ENCODE measurements at regions not wholly inside any gene's neighbourhood (a gene's known extent, or its start where the extent isn't known, plus 50 kb on each side); places are given as distances from the start of the nearest gene placed in this dataset.

- H3K27ac ChIP-seq (ENCODE audit: extremely low read depth, low read depth, low read length), result no peak overlapping the region
- H3K4me3 ChIP-seq (ENCODE audit: low read depth, low read length), result no peak overlapping the region
- ChIA-PET POLR2A (no interaction called here), CTCF (no interaction called here)
- H3K4me1 ChIP-seq (ENCODE audit: control insufficient read depth, insufficient read depth, low read length), result no peaks in the 10 kb centered on the region
- H3K36me3 ChIP-seq (ENCODE audit: control insufficient read depth in 2 of 2, insufficient read depth in 1 of 2, low read length in 2 of 2), result no peaks in the 10 kb centered on the region
- H3K9me3 ChIP-seq (ENCODE audit: control insufficient read depth, insufficient read depth, low read depth, low read length), result no peaks in the 10 kb centered on the region
- no peak for TF ChIP-seq ZNF792 (tag by site-specific recombination; IDR thresholded peaks at IDR 0.05)
- TF ChIP-seq ZNF621 (tag by site-specific recombination; IDR thresholded peaks at IDR 0.05), result no peak
Measured at GRCh38 chr2:139742216-139743172, 962.3 kb upstream of the NXPH2 start.

GRCh38 chr2:139737659-139738058 is 957.5 kb upstream of the NXPH2 start:
- Histone ChIP-seq H3K4me3 (ENCODE audit: low read depth, low read length) (no peak overlapping the region), H3K27ac (ENCODE audit: extremely low read depth, low read depth, low read length) (no peak overlapping the region), H3K4me1 (ENCODE audit: control insufficient read depth, insufficient read depth, low read length) (no peaks in the 10 kb centered on the region), H3K36me3 (ENCODE audit: control insufficient read depth in 2 of 2, insufficient read depth in 1 of 2, low read length in 2 of 2) (no peaks in the 10 kb centered on the region), H3K9me3 (ENCODE audit: control insufficient read depth, insufficient read depth, low read depth, low read length) (no peaks in the 10 kb centered on the region)
- CTCF ChIA-PET, result interaction anchor here (0.6 kb wide), 1 partner anchor 249 kb away, joined by 5 read pairs; no protein-coding TSS in a partner anchor
- POLR2A ChIA-PET, result no interaction called here
- TF ChIP-seq OVOL3 (tag by site-specific recombination; IDR thresholded peaks at IDR 0.05) (no peak), ZNF843 (tag by site-specific recombination; IDR thresholded peaks at IDR 0.05) (no peak), ZNF626 (tag by site-specific recombination; IDR thresholded peaks at IDR 0.05) (no peak), HOXA7 (CRISPR knock-in tag; IDR thresholded peaks at IDR 0.05; ENCODE audit: borderline replicate concordance) (no peak), ZNF302 (tag by site-specific recombination; IDR thresholded peaks at IDR 0.05; ENCODE audit: low read depth) (no peak), ZIC2 (tag by site-specific recombination; IDR thresholded peaks at IDR 0.05) (no peak)

- Histone ChIP-seq H3K4me3 (ENCODE audit: low read depth, low read length) (no peak overlapping the region), H3K4me1 (ENCODE audit: control insufficient read depth, insufficient read depth, low read length) (no peaks in the 10 kb centered on the region), H3K9me3 (ENCODE audit: control insufficient read depth, insufficient read depth, low read depth, low read length) (no peaks in the 10 kb centered on the region), H3K36me3 (ENCODE audit: control insufficient read depth in 2 of 2, insufficient read depth in 1 of 2, low read length in 2 of 2) (no peaks in the 10 kb centered on the region), H3K27ac (ENCODE audit: extremely low read depth, low read depth, low read length) (no peak overlapping the region)
- no peak for TF ChIP-seq ZNF112 (tag by site-specific recombination; IDR thresholded peaks at IDR 0.05)
- no peak for TF ChIP-seq PRDM2 (tag by site-specific recombination; IDR thresholded peaks at IDR 0.05; ENCODE audit: borderline replicate concordance)
- no peak for TF ChIP-seq ZNF707 (tag by site-specific recombination; IDR thresholded peaks at IDR 0.05)
- TF ChIP-seq ZNF658 (tag by site-specific recombination; IDR thresholded peaks at IDR 0.05), result no peak
- no peak for TF ChIP-seq ZNF639 (tag by site-specific recombination; IDR thresholded peaks at IDR 0.05)
- TF ChIP-seq ZNF48 (tag by site-specific recombination; IDR thresholded peaks at IDR 0.05), result no peak
- no peak for TF ChIP-seq ZNF394 (tag by site-specific recombination; IDR thresholded peaks at IDR 0.05; ENCODE audit: borderline replicate concordance)
- TF ChIP-seq OSR2 (tag by site-specific recombination; IDR thresholded peaks at IDR 0.05), result no peak
- POLR2A ChIA-PET, result no interaction called here
- CTCF ChIA-PET, result interaction anchor here (0.7 kb wide), 1 partner anchor 9 kb away, joined by 3 read pairs; no protein-coding TSS in a partner anchor
Measured at GRCh38 chr2:139730197-139730596, 950.0 kb upstream of the NXPH2 start.
